Activated naive CD4-positive, alpha-beta T cell treated with Interleukin-2 at 50 U/mL for 16 hours (primary cell): ENCODE measurements at regions not wholly inside any gene's neighbourhood (a gene's known extent, or its start where the extent isn't known, plus 50 kb on each side); places are given as distances from the start of the nearest gene placed in this dataset.

Source experiments
- DNase-seq: peaks from one replicate; pipeline ENCODE4 v3.0.0-alpha.2; 2020

DNA sequence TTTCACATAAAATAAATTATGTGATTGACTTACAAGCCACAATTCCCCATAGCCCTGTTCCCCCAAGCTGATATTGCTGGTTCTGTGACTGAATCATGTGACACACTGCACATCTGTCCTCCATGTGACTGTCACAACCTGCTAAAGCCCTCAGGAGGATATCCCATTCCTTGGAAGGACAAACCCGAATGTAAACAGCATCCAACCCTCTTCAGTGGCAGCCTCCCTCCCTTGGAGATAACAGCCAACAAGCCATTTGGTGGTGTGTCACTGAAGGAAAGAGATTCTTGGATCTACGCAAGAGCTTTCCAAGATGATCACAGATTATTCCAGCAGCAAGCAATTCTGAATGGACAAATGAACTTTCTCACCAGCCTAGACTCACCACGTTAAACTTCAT, 153.9 kb upstream of the TIAM1 start:
- DNase-seq, result no peak

DNA sequence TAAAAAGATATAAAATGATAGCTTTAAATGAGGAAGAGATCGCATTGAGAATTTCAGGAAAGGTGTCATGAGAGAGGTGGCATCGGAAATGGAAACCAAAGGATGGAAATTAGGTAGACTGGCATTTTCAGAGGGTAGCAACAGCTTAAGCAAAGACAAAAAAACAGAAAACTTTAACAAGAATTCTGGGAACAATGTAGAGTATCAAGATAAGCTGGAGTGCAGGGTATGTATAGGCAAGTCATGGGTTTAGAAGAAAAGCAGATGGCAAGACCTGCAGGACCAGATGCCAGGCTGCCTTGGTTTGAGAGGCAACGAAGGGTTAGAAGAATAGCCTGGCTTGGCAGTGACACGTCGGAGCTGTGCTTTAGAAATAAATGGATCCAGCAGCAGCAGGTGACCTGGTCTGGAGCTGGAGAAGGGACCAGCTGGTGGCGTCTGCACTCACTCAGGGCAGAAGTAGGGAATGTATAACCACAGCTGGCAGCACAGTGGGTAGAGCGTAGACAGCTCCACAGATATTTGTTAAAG, 149.4 kb upstream of the TIAM1 start:
- DNase-seq, result no peak

DNA sequence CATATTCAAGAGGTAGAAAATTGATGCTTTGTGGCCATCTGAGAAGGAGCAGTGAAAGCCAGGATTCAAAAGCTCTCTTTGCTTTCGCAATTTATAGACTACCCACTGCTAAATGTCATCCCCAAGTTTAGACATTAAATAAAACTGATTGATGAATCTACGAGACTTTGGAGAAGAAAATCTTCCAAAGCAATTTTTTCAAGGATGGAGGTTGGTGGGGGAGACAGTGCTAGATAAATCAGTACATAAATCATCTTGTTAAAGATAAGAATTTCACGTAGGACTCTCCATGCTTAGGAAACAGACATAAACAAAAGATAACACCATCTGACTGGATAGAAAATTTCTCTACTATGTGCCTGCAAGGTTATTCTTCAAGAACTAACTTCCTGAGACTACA, 147.6 kb upstream of the TIAM1 start:
- DNase-seq, result no peak

DNA sequence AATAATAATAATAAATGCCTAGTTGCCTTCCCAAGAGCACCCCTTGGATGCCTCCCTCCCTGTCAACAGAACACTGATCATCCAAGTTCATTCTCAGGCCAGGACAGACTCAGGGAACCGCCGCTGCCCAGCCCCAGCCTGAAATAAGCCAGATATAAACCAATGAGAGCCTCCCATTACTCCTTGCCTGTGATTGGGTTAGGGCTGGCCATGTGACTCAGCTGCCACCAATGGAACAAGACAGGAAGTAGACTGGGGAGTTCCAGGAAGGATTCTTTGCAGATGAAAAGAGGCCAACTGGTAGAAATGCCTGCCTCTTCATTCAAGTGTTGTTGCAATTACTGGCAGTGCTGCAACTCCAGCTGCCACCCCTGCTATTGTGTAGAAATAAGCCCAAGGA, 146.4 kb upstream of the TIAM1 start:
- DNase-seq, result no peak

- DNase-seq, result no peak
Observed at GRCh38 chr21:31489726-31490125, 145.7 kb upstream of the TIAM1 start.

- no peak for DNase-seq
Observed at GRCh38 chr21:31489014-31489413, 145.0 kb upstream of the TIAM1 start.

DNA sequence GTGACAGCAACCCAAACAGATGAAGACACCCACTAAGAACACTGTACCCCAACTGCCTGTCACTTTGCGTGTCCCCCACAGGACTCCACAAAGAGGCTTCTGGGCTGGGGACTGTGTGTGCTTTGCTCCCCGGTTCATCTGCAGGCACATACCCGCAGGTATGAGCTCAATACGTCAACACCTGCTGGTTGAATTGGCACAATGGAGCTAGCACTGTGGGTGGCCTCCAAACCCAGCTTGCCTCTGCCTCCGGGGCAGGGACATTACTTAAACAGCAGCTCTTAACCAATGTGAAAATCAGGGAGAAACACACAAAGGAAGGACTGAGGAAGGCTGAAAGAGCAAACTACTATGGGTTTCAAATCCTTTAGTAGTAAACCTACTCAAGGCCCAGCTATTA, 140.2 kb upstream of the TIAM1 start:
- DNase-seq, result no peak

DNA sequence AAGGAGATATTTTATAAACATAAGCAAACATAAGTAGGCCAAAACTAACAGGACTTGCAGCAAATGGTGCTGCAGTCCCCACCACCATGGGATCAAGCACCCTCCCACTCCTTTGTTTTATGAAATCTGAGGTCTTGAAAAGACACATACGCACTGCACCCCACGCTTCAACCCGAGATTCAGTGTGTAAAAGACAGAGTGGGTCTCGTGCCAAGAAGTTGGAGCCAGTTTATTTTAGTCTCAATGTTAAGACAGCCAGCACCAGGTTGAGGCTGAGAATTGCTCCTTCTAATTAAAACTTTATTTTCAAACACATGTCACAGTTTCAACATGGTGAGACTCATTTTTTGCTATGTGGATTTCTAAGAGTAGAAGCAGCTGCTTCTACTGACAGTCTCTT, 139.1 kb upstream of the TIAM1 start:
- DNase-seq, result no peak

- no peak for DNase-seq
Observed at GRCh38 chr21:31482460-31482859, 138.4 kb upstream of the TIAM1 start.

DNA sequence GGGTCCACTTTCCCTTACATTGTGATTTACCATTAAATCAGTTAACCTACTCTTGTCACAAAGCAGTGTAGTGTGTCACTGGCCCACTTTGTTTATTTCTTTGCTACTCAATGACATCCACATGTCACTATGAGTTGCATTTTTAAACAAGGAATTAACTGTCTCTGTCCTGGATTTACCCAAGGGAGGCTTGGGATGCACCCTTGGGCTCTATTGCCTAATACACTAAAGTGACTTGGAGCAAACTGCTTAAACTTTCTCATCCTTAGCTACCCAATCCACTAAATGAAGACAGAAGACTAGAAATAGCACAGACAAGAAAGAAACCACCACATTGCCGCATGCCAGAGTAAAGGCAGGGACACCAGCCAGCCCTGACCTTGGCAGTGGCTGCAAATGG, 136.2 kb upstream of the TIAM1 start:
- no peak for DNase-seq

DNA sequence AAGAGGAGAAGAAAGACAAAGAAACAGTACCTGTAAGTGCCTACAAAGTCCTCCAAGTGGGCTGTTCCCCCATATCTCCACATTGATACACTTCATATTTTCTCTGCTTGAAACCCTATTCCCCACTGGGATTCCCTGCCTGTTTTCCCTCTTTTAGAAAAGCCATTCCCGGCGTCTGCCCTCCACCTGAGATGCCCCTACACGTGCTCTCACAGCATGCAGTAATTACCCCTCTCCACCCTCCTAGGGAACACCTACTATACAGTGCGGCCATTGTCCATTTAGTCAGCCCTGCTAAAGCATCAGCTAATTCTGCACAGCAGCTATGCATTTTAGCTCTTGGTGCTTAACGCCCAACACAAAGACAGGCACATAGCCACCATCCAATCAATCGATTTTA, 135.7 kb upstream of the TIAM1 start:
- DNase-seq, result no peak

GRCh38 chr21:31479222-31479621, 135.2 kb upstream of the TIAM1 start:
- DNase-seq, result no peak

DNA sequence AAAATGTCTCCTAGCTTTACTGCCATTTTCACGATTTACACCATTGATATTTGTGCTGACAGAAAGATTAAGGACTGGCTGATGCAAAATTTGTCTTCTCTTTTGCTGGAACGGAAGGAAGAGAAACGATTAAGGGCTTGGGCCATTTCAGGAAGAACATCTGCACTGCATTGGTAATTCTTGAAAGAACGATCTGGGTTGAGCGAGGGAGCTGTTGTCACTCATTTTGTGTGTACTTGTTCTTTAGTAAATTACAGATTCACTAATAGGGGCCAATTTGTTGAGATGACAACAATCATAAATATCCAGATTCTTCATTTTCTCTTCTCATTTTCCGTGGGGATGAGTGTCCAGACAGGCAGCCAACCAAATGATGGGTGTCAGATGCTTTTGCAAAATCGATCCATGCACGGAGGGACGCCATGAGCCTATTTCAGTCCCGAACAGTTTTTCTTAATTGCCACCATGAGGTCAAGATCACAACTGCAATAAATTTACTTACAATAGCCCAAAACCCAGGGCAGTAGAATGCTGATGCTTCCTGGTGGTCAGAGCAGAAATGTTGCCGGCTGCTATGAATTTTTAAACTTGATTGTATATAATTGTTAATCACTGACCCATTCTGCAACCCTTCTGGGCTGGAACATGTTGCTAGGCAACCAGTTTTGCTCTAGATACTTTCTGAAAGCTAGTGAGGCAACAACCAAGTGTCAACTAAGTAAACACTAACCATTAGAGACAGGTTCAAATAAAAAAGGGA, 132.4 kb upstream of the TIAM1 start:
- no peak for DNase-seq

DNA sequence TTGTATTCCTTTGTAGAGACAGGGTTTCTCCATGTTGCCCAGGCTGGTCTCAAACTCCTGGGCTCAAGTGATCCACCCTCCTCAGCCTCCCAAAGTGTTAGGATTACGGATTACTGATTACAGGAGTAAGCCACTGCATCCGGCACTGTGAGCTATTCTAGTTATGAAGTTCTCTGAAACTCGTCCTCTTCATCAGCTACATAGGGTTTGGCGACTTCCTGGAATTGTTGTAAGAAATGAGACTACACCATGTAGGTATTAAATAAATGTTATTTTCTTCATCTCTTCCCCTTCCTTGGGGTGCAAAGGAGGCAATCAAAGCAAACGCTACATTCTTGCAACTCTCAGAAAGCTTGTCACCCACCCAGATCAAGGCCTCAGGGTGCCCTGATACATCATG, 131.2 kb upstream of the TIAM1 start:
- DNase-seq, result no peak

GRCh38 chr21:31473685-31474345, 129.8 kb upstream of the TIAM1 start:
- no peak for DNase-seq

- DNase-seq, result no peak
Observed at GRCh38 chr21:31471865-31472264, 127.8 kb upstream of the TIAM1 start.

- DNase-seq, result no peak
Observed at GRCh38 chr21:31470896-31471694, 127.0 kb upstream of the TIAM1 start.

- no peak for DNase-seq
Observed at GRCh38 chr21:31460980-31461379, 116.9 kb upstream of the TIAM1 start.

GRCh38 chr21:31459457-31459856, 115.4 kb upstream of the TIAM1 start:
- DNase-seq, result no peak

DNA sequence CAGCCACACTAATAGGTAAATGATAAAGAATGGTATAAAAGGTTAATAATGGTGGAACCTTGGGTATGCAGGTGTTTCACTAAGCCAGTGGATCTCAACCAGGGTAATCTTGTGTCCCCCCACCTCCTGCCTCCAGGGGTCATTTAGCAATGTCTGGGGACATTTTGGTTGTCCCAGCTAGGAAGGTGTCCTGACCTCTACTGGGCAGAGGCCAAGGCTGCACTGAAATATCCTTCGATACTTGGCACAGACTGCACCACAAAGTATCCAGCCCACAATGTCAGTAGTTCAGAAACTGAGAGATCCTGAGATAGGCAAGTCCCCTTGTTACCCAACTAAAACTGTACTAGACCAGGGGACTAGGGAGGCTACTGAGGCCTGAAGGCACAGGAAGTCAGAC, 113.6 kb upstream of the TIAM1 start:
- DNase-seq, result no peak

GRCh38 chr21:31456201-31456600, 112.1 kb upstream of the TIAM1 start:
- no peak for DNase-seq

DNA sequence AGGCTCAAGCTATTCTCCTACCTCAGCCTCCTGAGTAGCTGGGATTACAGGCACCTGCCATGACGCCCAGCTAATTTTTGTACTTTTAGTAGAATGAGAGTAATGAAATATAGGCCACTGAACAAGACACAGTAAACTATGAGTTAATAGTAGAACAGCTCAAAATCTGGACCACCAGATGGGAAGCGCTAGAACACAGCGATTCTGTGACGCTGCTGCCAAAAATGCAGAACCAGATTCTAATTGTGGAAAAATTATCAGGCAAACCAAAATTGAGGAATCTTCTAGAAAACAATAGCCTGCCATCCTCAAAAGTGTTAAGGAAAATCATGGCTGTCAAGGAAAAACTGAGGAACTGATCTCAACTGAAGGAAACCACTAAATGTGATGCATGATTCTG, 111.4 kb upstream of the TIAM1 start:
- DNase-seq, result no peak

GRCh38 chr21:31450980-31451379, 106.9 kb upstream of the TIAM1 start:
- no peak for DNase-seq
